WTC11 (cell line): ENCODE measurements at regions not wholly inside any gene's neighbourhood (a gene's known extent, or its start where the extent isn't known, plus 50 kb on each side); places are given as distances from the start of the nearest gene placed in this dataset.

Source experiments
- ATAC-seq: fragments of 200-7000 bp; cut with Tn5 transposase; 2 replicates; pipeline ENCODE4 v1.10.0; 2021; ENCODE audit warnings: mild to moderate bottlenecking, moderate library complexity
- CTCF ChIA-PET: fragments of 300-600 bp; sonication (Branson Sonifier 250); formaldehyde crosslinking; loops from one replicate; lab custom pipeline; 2021; ENCODE audit warnings: antibody characterized with exemption; lab: Charles Lee
- POLR2A ChIA-PET: fragments of 350-600 bp; sonication (Branson Sonifier 250); formaldehyde crosslinking; loops from one replicate; lab custom pipeline; 2021; ENCODE audit warnings: antibody characterized with exemption; lab: Charles Lee
- DNase-seq: peaks from one replicate; pipeline ENCODE4 v3.0.0; 2021; ENCODE audit warnings: low spot score
- H3K27ac Mint-ChIP-seq: 2 replicates; pipeline ENCODE4 v1.8.0; 2021; ENCODE audit warnings: mixed read lengths
- H3K27me3 Mint-ChIP-seq: 2 replicates; pipeline ENCODE4 v1.8.0; 2021; ENCODE audit warnings: low read depth, mild to moderate bottlenecking, moderate library complexity, mixed read lengths
- H3K36me3 Mint-ChIP-seq: 2 replicates; pipeline ENCODE4 v1.8.0; 2021; ENCODE audit warnings: mixed read lengths
- H3K4me1 Mint-ChIP-seq: 2 replicates; pipeline ENCODE4 v1.8.0; 2022; ENCODE audit warnings: mixed read lengths
- H3K4me3 Mint-ChIP-seq: 2 replicates; pipeline ENCODE4 v1.8.0; 2021; ENCODE audit warnings: mild to moderate bottlenecking, moderate library complexity, mixed read lengths
- H3K9me3 Mint-ChIP-seq: 2 replicates; pipeline ENCODE4 v1.8.0; 2021; ENCODE audit warnings: mixed read lengths
- ATF1 ChIP-seq: sonication (generic); formaldehyde crosslinking; IDR thresholded peaks from 2 replicates; pipeline ENCODE4 v1.8.1; 2023; ENCODE audit warnings: mild to moderate bottlenecking, moderate library complexity, missing genetic modification reagents
- CBFB ChIP-seq: sonication (generic); formaldehyde crosslinking; IDR thresholded peaks from 2 replicates; pipeline ENCODE4 v1.8.1; 2022; ENCODE audit warnings: mild to moderate bottlenecking, low read depth, missing genetic modification reagents
- EMX1 ChIP-seq: fragments of 250-450 bp; sonication (Bioruptor Pico); IDR thresholded peaks from 2 replicates; pipeline ENCODE4 v1.8.0; 2021; ENCODE audit warnings: mild to moderate bottlenecking
- GABPB1 ChIP-seq: sonication (generic); formaldehyde crosslinking; IDR thresholded peaks from 2 replicates; pipeline ENCODE4 v1.8.1; 2023; ENCODE audit warnings: mild to moderate bottlenecking, missing genetic modification reagents
- JAZF1 ChIP-seq: fragments of 250-450 bp; sonication (Bioruptor Pico); IDR thresholded peaks from 2 replicates; pipeline ENCODE4 v1.9.0; 2021; ENCODE audit warnings: moderate library complexity, mild to moderate bottlenecking, inconsistent platforms
- MXD4 ChIP-seq: fragments of 250-450 bp; sonication (Bioruptor Pico); IDR thresholded peaks from 2 replicates; pipeline ENCODE4 v1.8.0; 2021; ENCODE audit warnings: mild to moderate bottlenecking, moderate library complexity, borderline replicate concordance
- NFATC4 ChIP-seq: fragments of 250-450 bp; sonication (Bioruptor Pico); IDR thresholded peaks from 2 replicates; pipeline ENCODE4 v1.9.0; 2021; ENCODE audit warnings: mild to moderate bottlenecking
- NFYB ChIP-seq: sonication (generic); formaldehyde crosslinking; conservative IDR thresholded peaks from 2 replicates; pipeline ENCODE4 v1.8.0; 2022; ENCODE audit warnings: low read depth, missing genetic modification reagents
- PREB ChIP-seq: sonication (generic); formaldehyde crosslinking; IDR thresholded peaks from 2 replicates; pipeline ENCODE4 v1.8.1; 2022; ENCODE audit warnings: mild to moderate bottlenecking, missing genetic modification reagents, moderate library complexity, borderline replicate concordance
- RORB ChIP-seq: fragments of 250-450 bp; sonication (Bioruptor Pico); IDR thresholded peaks from 2 replicates; pipeline ENCODE4 v1.9.0; 2021; ENCODE audit warnings: mild to moderate bottlenecking
- TEAD1 ChIP-seq: sonication (generic); formaldehyde crosslinking; IDR thresholded peaks from 2 replicates; pipeline ENCODE4 v1.8.0; 2022; ENCODE audit warnings: mild to moderate bottlenecking, missing genetic modification reagents
- ZNF138 ChIP-seq: sonication (generic); formaldehyde crosslinking; conservative IDR thresholded peaks from 2 replicates; pipeline ENCODE4 v1.8.1; 2022; ENCODE audit warnings: mild to moderate bottlenecking, moderate library complexity, missing genetic modification reagents
- ZNF317 ChIP-seq: sonication (generic); formaldehyde crosslinking; IDR thresholded peaks from 2 replicates; pipeline ENCODE4 v1.8.1; 2023; ENCODE audit warnings: low read depth, mild to moderate bottlenecking, moderate library complexity, missing genetic modification reagents, borderline replicate concordance
- ZNF423 ChIP-seq: fragments of 250-450 bp; sonication (Bioruptor Pico); IDR thresholded peaks from 2 replicates; pipeline ENCODE4 v2.1.2; 2022; ENCODE audit warnings: mild to moderate bottlenecking, moderate library complexity
- ZNF671 ChIP-seq: fragments of 250-450 bp; sonication (Bioruptor Pico); IDR thresholded peaks from 2 replicates; pipeline ENCODE4 v1.8.0; 2021; ENCODE audit warnings: mild to moderate bottlenecking
- ZSCAN18 ChIP-seq: fragments of 250-450 bp; sonication (Bioruptor Pico); IDR thresholded peaks from 2 replicates; pipeline ENCODE4 v2.1.2; 2022; ENCODE audit warnings: mild to moderate bottlenecking, moderate library complexity
- TF ChIP-seq, protein P1 (sequence below): sonication (generic); formaldehyde crosslinking; IDR thresholded peaks from 2 replicates; pipeline ENCODE4 v1.8.1; 2023; ENCODE audit warnings: mild to moderate bottlenecking, missing genetic modification reagents, moderate library complexity
- TF ChIP-seq, protein P2 (sequence below): sonication (generic); formaldehyde crosslinking; IDR thresholded peaks from 2 replicates; pipeline ENCODE4 v1.8.0; 2022; ENCODE audit warnings: mild to moderate bottlenecking, missing genetic modification reagents
- TF ChIP-seq, protein P3 (sequence below): sonication (generic); formaldehyde crosslinking; IDR thresholded peaks from 2 replicates; pipeline ENCODE4 v1.8.1; 2022; ENCODE audit warnings: mild to moderate bottlenecking, moderate library complexity, missing genetic modification reagents
- TF ChIP-seq, protein P4 (sequence below): sonication (generic); formaldehyde crosslinking; IDR thresholded peaks from 2 replicates; pipeline ENCODE4 v1.8.1; 2022; ENCODE audit warnings: low read depth, mild to moderate bottlenecking, moderate library complexity, missing genetic modification reagents, borderline replicate concordance
- TF ChIP-seq, protein P5 (sequence below): sonication (generic); formaldehyde crosslinking; IDR thresholded peaks from 2 replicates; pipeline ENCODE4 v1.8.0; 2023; ENCODE audit warnings: mild to moderate bottlenecking, missing genetic modification reagents
- TF ChIP-seq, protein P6 (sequence below): sonication (generic); formaldehyde crosslinking; IDR thresholded peaks from 2 replicates; pipeline ENCODE4 v1.8.0; 2022; ENCODE audit warnings: mild to moderate bottlenecking, missing genetic modification reagents

- peaks cover 32% of the 10 kb centered on the region for H3K4me1 Mint-ChIP-seq
- DNase-seq (peak; percentile 83), ATAC-seq (peak; percentile 89)
- peak overlapping the region; percentile 32; the same call in 1 of the 2 replicates for H3K27ac Mint-ChIP-seq
- ChIA-PET POLR2A (interaction anchor here (0.5 to 1.2 kb wide), 2 partner anchors 105 to 245 kb away, joined by 3 to 5 read pairs; partner anchors contain the start of gene ENC1), CTCF (interaction anchor here (0.5 to 3.0 kb wide), 12 partner anchors 17 to 529 kb away, joined by 3 to 22 read pairs (median 4); partner anchors contain the start of gene ENC1)
- TF ChIP-seq, protein P1, sequence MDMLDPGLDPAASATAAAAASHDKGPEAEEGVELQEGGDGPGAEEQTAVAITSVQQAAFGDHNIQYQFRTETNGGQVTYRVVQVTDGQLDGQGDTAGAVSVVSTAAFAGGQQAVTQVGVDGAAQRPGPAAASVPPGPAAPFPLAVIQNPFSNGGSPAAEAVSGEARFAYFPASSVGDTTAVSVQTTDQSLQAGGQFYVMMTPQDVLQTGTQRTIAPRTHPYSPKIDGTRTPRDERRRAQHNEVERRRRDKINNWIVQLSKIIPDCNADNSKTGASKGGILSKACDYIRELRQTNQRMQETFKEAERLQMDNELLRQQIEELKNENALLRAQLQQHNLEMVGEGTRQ (CRISPR knock-in tag) = peak; percentile 80
- TF ChIP-seq ZNF317 (CRISPR knock-in tag) (no peak), EMX1 (CRISPR knock-in tag) (no peak), CBFB (CRISPR knock-in tag) (no peak), ZNF138 (CRISPR knock-in tag) (no peak), ZNF423 (CRISPR knock-in tag) (peak; percentile 87), NFATC4 (CRISPR knock-in tag) (no peak), PREB (CRISPR knock-in tag) (no peak), MXD4 (CRISPR knock-in tag) (no peak), JAZF1 (CRISPR knock-in tag) (no peak), GABPB1 (CRISPR knock-in tag) (no peak), TEAD1 (CRISPR knock-in tag) (peak; percentile 16; the same call in 1 of the 2 replicates), NFYB (CRISPR knock-in tag) (no peak), ZSCAN18 (CRISPR knock-in tag) (no peak), ATF1 (CRISPR knock-in tag) (no peak), ZNF671 (CRISPR knock-in tag) (no peak), RORB (CRISPR knock-in tag) (no peak)
- TF ChIP-seq, protein P2, sequence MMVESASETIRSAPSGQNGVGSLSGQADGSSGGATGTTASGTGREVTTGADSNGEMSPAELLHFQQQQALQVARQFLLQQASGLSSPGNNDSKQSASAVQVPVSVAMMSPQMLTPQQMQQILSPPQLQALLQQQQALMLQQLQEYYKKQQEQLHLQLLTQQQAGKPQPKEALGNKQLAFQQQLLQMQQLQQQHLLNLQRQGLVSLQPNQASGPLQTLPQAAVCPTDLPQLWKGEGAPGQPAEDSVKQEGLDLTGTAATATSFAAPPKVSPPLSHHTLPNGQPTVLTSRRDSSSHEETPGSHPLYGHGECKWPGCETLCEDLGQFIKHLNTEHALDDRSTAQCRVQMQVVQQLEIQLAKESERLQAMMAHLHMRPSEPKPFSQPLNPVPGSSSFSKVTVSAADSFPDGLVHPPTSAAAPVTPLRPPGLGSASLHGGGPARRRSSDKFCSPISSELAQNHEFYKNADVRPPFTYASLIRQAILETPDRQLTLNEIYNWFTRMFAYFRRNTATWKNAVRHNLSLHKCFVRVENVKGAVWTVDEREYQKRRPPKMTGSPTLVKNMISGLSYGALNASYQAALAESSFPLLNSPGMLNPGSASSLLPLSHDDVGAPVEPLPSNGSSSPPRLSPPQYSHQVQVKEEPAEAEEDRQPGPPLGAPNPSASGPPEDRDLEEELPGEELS (CRISPR knock-in tag) = no peak
- TF ChIP-seq, protein P3, sequence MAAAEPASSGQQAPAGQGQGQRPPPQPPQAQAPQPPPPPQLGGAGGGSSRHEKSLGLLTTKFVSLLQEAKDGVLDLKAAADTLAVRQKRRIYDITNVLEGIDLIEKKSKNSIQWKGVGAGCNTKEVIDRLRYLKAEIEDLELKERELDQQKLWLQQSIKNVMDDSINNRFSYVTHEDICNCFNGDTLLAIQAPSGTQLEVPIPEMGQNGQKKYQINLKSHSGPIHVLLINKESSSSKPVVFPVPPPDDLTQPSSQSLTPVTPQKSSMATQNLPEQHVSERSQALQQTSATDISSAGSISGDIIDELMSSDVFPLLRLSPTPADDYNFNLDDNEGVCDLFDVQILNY (CRISPR knock-in tag) = no peak
- TF ChIP-seq, protein P4, sequence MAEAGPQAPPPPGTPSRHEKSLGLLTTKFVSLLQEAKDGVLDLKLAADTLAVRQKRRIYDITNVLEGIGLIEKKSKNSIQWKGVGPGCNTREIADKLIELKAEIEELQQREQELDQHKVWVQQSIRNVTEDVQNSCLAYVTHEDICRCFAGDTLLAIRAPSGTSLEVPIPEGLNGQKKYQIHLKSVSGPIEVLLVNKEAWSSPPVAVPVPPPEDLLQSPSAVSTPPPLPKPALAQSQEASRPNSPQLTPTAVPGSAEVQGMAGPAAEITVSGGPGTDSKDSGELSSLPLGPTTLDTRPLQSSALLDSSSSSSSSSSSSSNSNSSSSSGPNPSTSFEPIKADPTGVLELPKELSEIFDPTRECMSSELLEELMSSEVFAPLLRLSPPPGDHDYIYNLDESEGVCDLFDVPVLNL = no peak
- TF ChIP-seq, protein P5, sequence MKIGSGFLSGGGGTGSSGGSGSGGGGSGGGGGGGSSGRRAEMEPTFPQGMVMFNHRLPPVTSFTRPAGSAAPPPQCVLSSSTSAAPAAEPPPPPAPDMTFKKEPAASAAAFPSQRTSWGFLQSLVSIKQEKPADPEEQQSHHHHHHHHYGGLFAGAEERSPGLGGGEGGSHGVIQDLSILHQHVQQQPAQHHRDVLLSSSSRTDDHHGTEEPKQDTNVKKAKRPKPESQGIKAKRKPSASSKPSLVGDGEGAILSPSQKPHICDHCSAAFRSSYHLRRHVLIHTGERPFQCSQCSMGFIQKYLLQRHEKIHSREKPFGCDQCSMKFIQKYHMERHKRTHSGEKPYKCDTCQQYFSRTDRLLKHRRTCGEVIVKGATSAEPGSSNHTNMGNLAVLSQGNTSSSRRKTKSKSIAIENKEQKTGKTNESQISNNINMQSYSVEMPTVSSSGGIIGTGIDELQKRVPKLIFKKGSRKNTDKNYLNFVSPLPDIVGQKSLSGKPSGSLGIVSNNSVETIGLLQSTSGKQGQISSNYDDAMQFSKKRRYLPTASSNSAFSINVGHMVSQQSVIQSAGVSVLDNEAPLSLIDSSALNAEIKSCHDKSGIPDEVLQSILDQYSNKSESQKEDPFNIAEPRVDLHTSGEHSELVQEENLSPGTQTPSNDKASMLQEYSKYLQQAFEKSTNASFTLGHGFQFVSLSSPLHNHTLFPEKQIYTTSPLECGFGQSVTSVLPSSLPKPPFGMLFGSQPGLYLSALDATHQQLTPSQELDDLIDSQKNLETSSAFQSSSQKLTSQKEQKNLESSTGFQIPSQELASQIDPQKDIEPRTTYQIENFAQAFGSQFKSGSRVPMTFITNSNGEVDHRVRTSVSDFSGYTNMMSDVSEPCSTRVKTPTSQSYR (CRISPR knock-in tag) = peak; percentile 55; the same call in 1 of the 2 replicates
- TF ChIP-seq, protein P6, sequence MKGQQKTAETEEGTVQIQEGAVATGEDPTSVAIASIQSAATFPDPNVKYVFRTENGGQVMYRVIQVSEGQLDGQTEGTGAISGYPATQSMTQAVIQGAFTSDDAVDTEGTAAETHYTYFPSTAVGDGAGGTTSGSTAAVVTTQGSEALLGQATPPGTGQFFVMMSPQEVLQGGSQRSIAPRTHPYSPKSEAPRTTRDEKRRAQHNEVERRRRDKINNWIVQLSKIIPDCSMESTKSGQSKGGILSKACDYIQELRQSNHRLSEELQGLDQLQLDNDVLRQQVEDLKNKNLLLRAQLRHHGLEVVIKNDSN (CRISPR knock-in tag) = peak; percentile 77
- no peak overlapping the region; the same call in 1 of the 2 replicates for H3K4me3 Mint-ChIP-seq
- H3K36me3 Mint-ChIP-seq = 0 out of 2 replicates have a peak, but pooled peaks cover 3% of the 10 kb centered on the region
- peaks cover 53% of the 10 kb centered on the region for H3K27me3 Mint-ChIP-seq
- peaks cover 9% of the 10 kb centered on the region for H3K9me3 Mint-ChIP-seq
These were observed 245.3 kb downstream of the ENC1 start for GRCh38 chr5:74394916-74395880.
